ENCODE measurements at regions not wholly inside any gene's neighbourhood (a gene's known extent, or its start where the extent isn't known, plus 50 kb on each side); places are given as distances from the start of the nearest gene placed in this dataset.

DNA sequence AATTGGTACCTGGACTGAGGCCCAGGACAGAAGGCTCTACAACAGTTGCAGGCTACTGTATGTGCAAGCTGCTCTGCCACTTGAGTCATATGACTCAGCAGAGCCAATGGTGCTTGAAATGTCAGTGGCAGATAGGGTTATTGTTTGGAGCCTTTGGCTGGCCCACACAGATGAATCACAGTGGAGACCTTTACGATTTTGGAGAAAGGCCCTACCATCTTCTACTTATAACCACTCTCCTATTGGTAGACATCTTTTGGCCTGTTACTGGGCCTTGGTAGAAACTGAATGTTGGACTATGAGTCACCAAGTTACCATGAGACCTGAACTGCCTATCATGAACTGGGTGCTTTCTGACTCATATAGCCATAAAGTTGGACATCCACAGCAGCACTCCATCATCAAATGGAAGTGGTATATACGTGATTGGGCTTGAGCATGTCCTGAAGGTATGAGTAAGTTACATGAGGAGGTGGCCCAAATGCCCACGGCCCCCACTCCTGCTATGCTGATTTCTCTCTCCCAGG lies 88.9 kb upstream of the NRXN1 start:
- DNase-seq, result no peak

DNA sequence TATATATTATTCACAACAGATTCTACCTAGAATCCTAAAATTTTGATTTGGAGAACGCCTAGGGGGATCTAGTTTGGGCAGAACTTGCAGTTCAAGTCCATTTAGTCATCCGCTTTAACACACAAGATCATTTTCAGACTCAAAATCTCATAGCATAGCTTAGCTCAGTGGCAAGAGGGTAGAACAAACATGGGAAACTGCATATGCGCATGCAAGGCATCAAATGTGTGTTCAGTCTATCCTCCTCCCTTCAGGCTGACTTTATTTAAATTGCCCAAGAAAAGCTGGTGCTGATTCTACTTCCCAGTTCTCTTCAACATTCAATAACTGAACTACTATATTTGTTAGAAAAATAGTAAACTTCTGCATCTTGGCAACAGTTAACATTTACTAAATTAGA lies 79.6 kb upstream of the NRXN1 start:
- DNase-seq, result no peak

DNA sequence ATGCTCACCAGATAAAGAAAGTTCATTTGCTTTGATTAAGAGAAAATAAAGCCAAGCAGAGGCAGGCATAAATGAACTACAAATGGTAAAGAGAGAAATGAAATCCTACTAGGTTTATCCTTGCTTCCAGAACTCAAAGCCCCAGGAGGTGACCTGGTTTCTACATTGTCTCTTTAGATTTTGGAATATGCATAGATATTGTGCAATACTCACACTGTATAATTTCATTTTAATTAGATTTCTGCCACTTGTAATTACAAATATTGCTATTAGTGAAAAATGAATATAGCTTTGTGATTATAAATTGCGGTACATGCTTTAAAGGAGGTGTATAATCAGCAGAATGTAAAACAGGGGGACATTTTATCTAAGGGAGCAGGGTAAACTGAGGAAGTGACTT lies 76.9 kb upstream of the NRXN1 start:
- no peak for DNase-seq

DNA sequence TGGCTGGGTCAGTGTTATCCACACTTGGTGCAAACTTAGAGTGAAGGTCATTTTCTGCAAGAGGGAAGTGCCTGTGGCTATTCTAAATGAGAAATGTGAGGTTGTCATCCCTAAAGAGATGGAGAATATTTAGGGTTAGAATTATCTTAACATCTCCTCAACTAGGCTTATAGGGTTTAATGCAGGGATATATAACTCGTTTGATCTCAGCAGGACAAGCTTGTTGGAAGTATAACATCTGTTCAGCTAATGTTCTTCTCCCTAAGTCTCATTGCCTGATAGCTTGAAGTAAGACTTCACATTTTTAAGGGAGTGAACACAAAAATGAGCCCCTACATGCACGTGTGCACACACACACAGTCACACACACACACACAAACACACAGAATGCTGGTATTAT lies 75.9 kb upstream of the NRXN1 start:
- no peak for DNase-seq

DNA sequence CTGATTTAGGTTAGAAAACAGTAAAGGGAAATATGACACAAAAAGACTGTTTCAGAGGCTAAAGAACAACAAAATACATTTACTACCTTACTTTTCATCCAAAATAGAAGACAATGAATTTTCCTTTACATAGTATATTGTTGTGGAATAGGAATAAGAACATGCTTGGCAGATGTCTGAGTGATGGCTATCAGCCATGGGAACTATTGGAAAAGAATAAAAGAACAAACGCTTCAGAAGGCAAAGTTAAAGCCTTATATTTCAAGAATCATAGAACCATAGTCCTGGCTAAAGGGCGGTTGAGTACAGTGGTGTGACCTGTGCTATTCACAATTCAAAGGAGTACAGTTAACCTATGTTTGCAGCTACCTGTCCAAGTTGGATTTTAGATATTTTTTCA lies 73.9 kb upstream of the NRXN1 start:
- DNase-seq, result no peak

DNA sequence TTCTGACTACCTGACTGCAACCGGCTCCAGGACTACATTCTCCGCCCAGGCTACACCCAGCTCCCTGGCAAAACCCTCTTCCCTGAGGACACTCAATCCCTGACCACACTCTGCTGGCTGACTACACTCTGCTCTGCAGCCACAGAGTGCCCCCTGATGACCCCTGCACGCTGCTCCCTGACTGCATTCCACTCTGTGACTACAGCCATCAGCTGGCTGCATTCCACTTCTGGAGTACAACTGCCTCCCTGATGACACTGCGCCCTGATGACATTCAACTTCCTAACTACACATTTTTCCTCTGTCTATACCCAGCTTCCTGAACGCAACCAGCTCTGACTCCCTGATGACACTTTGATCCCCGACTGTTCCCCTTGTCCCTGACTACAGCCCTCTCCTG lies 71.3 kb upstream of the NRXN1 start:
- DNase-seq, result no peak

DNA sequence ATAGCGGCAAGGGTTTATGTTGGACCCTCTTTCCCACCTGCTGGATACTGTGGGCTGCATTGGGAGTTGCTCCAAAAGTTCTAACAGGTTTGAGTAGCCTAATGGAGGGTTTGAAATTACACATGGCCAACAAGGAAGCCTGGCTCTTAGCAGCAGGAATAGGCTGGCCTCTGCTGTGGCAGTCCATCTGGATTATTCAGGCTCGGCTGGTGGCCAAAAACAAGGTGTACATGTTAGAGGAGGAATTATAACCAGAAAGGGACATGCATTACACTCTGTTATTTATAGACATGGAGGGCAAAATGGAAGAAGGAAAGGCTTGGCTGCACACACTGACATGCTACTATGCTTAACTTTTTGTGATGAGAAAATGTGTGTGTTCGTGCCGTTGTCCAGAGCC lies 61.1 kb upstream of the NRXN1 start:
- no peak for DNase-seq

DNA sequence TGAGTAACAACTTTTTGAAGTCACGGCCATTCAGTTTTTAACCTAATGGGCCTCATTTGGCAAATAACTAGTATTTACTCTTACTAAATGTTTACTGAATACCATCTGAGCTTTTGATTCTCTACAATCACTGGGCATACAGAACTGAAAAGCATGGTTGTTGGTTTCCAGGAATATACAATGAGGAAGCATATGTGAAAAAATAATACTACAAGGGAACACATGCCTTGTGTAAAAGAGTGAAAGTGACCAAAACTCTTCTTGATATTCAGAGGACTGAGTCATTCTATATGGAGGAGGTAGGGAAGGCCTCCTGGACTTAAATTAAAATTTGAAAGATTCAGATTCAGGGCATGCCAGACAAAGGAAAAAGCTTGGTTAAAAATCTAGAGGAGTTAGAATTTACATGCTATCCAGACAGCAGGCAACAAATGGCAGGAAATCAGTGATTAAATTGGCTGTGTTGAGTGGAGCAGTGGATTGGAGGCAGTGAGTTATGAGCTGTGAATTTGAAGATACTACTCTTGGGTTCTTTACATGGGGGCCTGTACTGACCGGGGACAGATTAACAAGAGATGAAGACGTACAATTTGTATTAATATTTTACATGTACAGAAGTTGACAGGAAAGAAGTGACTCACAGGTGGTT lies 53.6 kb upstream of the NRXN1 start:
- DNase-seq, result no peak

DNA sequence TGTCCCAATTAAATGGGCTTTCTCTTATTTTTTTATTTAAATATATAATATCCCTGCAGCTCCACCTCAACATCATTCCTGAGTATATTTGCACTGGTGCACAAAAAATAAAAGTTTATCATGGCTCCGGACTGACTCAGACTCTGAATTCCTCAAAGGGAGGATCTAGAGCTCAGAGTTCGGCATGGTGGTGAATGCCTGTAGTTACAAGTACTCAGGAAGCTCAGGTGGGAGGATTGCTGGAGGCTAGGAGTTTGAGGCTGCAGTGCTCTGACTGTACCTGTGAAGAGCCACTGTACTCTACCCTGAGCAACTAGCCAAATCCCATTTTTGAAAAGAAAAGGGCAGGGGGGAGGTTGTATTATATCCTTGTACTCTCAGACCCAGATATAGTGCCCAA lies 52.8 kb upstream of the NRXN1 start:
- DNase-seq, result no peak
